Stomach (tissue), 8 donors: ENCODE measurements at regions not wholly inside any gene's neighbourhood (a gene's known extent, or its start where the extent isn't known, plus 50 kb on each side); places are given as distances from the start of the nearest gene placed in this dataset.

Source experiments
- DNase-seq, 2 donors: peaks; one replicate each; pipeline versions ENCODE4 v3.0.0 to v3.0.0-alpha.2; 2013 to 2019
- H3K27ac ChIP-seq, 5 donors: fragments of 200-600 bp in 4 of 5; sonication (generic) in 4 of 5; one replicate each; pipeline ENCODE4 v1.5.1; 2013 to 2019; ENCODE audit warnings: mild to moderate bottlenecking in 1 of 5, moderate library complexity in 1 of 5
- H3K27me3 ChIP-seq, 3 donors: fragments of 200-600 bp; sonication (generic); one replicate each; pipeline ENCODE4 v1.5.1; 2017 to 2019; ENCODE audit warnings: mixed run types in 1 of 3
- H3K36me3 ChIP-seq, 4 donors: fragments of 200-600 bp; sonication (generic); 1 replicate in 3 of 4; 2 replicates in 1 of 4; pipeline ENCODE4 v1.5.1; 2016 to 2019
- H3K4me1 ChIP-seq, 4 donors: fragments of 200-600 bp; sonication (generic); one replicate each; pipeline ENCODE4 v1.5.1; 2016 to 2019
- H3K4me3 ChIP-seq, 4 donors: fragments of 200-600 bp; sonication (generic) in 3 of 4; one replicate each; pipeline ENCODE4 v1.5.1; 2016 to 2019; ENCODE audit warnings: mild to moderate bottlenecking in 1 of 4
- H3K9me3 ChIP-seq, 4 donors: fragments of 200-600 bp; sonication (generic); one replicate each; pipeline ENCODE4 v1.5.1; 2016 to 2019
- EP300 ChIP-seq: sonication (generic); formaldehyde crosslinking; IDR thresholded peaks from one replicate; pipeline ENCODE4 v1.6.1; 2017; ENCODE audit warnings: antibody characterized with exemption
- POLR2A ChIP-seq, 4 donors: fragments of 450-650 bp; IDR thresholded peaks; one replicate each; pipeline ENCODE4 v1.6.1; 2016; ENCODE audit warnings: antibody characterized with exemption in 4 of 4, control low read depth in 2 of 4, mild to moderate bottlenecking in 1 of 4, moderate library complexity in 1 of 4
- POLR2AphosphoS5 ChIP-seq, 3 donors: sonication (generic); formaldehyde crosslinking; IDR thresholded peaks; one replicate each; pipeline ENCODE4 v1.6.1; 2016; ENCODE audit warnings: antibody characterized with exemption in 3 of 3
- whole genome bisulfite sequencing, 5 donors: extraction: QIAGEN DNeasy Blood & Tissue Kit in 3 of 5; methylation state at CpG; one replicate each; pipeline versions ENCODE4 v1.1.5 to v1.1.7; 2013 to 2018; 5-methylcytosine and 5-hydroxymethylcytosine counted together
- intact Hi-C: fragments of 100-400 bp; cut with DNase I; formaldehyde crosslinking; loops from one replicate; pipeline ENCODE4 v1.15.1; 2023; ENCODE audit warnings: low total_unique reads
- TF ChIP-seq, protein P1 (sequence below), 7 experiments: fragments of 450-650 bp in 4 of 7; fragments of 200-600 bp in 3 of 7; sonication (generic) in 3 of 7; IDR thresholded peaks; one replicate each; pipeline ENCODE4 v1.5.1; 2016 to 2019; ENCODE audit warnings: antibody characterized with exemption in 7 of 7, control low read depth in 2 of 7, mild to moderate bottlenecking in 1 of 7
- donor health status: healthy with polysubstance abuse.
- donor health status: Bipolar disorder and iron deficiency.
- donor health status: healthy.

- H3K36me3 ChIP-seq: no peaks in the 10 kb centered on the region
- no peak for DNase-seq
- intact Hi-C loops: no loop called here
- no peak overlapping the region for H3K4me3 ChIP-seq
- H3K9me3 ChIP-seq: no peaks in the 10 kb centered on the region
- peaks cover 0 to 18% (median 13%) of the 10 kb centered on the region in 4 donors for H3K4me1 ChIP-seq
- no peaks in the 10 kb centered on the region for H3K27me3 ChIP-seq
- WGBS, 5 donors: 86 to 92% (median 90%) methylated on average over 6 of the region's 6 CpGs
- TF ChIP-seq EP300: no peak
- peak overlapping the region in 4 of 5 donors; percentile 74 to 82 (median 78) for H3K27ac ChIP-seq
These were observed 105.4 kb upstream of the F3 start for GRCh38 chr1:94646786-94647555.

DNA sequence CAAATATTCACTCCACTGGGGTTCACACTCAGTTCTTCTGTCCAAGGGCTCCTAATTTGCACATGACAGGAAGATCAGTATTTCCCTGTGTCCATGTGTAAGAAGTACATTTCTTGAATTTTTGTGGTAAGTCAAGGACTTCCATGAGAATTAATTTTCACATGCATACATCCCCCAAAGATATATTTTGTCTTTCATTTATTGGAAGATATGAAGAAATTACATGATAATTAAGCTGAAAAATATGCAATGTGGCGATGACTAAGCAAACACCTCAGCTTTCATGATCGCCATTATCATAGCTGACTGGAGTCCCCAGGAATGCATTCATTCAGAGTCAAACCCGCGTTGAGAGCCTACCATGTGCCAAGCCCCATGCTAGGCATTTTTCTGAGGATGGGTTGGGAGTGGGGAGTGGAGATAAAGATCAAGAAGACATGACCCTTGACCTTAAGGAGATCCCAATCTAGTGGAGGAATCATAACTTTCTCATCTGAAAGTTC, 104.6 kb upstream of the F3 start:
- no peak for DNase-seq
- WGBS, 5 donors: 83 to 98% (median 95%) methylated on average over 4 of the region's 4 CpGs

GRCh38 chr1:94644352-94644751, 102.8 kb upstream of the F3 start:
- Histone ChIP-seq H3K27ac (no peak overlapping the region), H3K27me3 (no peaks in the 10 kb centered on the region), H3K36me3 (no peaks in the 10 kb centered on the region), H3K4me3 (no peak overlapping the region), H3K9me3 (no peaks in the 10 kb centered on the region), H3K4me1 (peaks cover 0 to 18% (median 13%) of the 10 kb centered on the region in 4 donors)
- TF ChIP-seq POLR2AphosphoS5 (IDR thresholded peaks at IDR 0.05) (no peak), POLR2A (IDR thresholded peaks at IDR 0.05) (no peak), EP300 (no peak)
- TF ChIP-seq, protein P1, sequence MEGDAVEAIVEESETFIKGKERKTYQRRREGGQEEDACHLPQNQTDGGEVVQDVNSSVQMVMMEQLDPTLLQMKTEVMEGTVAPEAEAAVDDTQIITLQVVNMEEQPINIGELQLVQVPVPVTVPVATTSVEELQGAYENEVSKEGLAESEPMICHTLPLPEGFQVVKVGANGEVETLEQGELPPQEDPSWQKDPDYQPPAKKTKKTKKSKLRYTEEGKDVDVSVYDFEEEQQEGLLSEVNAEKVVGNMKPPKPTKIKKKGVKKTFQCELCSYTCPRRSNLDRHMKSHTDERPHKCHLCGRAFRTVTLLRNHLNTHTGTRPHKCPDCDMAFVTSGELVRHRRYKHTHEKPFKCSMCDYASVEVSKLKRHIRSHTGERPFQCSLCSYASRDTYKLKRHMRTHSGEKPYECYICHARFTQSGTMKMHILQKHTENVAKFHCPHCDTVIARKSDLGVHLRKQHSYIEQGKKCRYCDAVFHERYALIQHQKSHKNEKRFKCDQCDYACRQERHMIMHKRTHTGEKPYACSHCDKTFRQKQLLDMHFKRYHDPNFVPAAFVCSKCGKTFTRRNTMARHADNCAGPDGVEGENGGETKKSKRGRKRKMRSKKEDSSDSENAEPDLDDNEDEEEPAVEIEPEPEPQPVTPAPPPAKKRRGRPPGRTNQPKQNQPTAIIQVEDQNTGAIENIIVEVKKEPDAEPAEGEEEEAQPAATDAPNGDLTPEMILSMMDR (IDR thresholded peaks at IDR 0.05): no peak
- WGBS, 5 donors: 81 to 91% (median 90%) methylated on average over 5 of the region's 5 CpGs
- intact Hi-C loops: no loop called here
- no peak for DNase-seq

More for the DNA sequence above, 104.6 kb upstream of the F3 start:
- no peak overlapping the region for H3K4me3 ChIP-seq
- peaks cover 0 to 18% (median 13%) of the 10 kb centered on the region in 4 donors for H3K4me1 ChIP-seq
- no peaks in the 10 kb centered on the region for H3K9me3 ChIP-seq
- TF ChIP-seq POLR2AphosphoS5 (IDR thresholded peaks at IDR 0.05) (no peak), POLR2A (IDR thresholded peaks at IDR 0.05) (no peak), EP300 (no peak)
- TF ChIP-seq, protein P1 (IDR thresholded peaks at IDR 0.05): no peak
- intact Hi-C loops: no loop called here
- H3K27me3 ChIP-seq: no peaks in the 10 kb centered on the region
- no peak overlapping the region for H3K27ac ChIP-seq
- no peaks in the 10 kb centered on the region for H3K36me3 ChIP-seq

- H3K27ac ChIP-seq: no peak overlapping the region
- 92 to 96% (median 93%) methylated on average over 7 of the region's 7 CpGs for WGBS, 5 donors
- TF ChIP-seq, protein P1 (IDR thresholded peaks at IDR 0.05): no peak
- TF ChIP-seq POLR2AphosphoS5 (IDR thresholded peaks at IDR 0.05) (no peak), POLR2A (IDR thresholded peaks at IDR 0.05) (no peak), EP300 (no peak)
- no peaks in the 10 kb centered on the region for H3K36me3 ChIP-seq
- no peaks in the 10 kb centered on the region for H3K9me3 ChIP-seq
- peaks cover 0 to 15% (median 11%) of the 10 kb centered on the region in 4 donors for H3K4me1 ChIP-seq
- no peak overlapping the region for H3K4me3 ChIP-seq
- no peaks in the 10 kb centered on the region for H3K27me3 ChIP-seq
- no peak for DNase-seq
- intact Hi-C loops: no loop called here
These were observed 102.3 kb upstream of the F3 start for GRCh38 chr1:94643819-94644218.
